Middle frontal gyrus (tissue), 1 donor: ENCODE measurements at regions not wholly inside any gene's neighbourhood (a gene's known extent, or its start where the extent isn't known, plus 50 kb on each side); places are given as distances from the start of the nearest gene placed in this dataset.

Source experiments
- DNase-seq: peaks from one replicate; pipeline ENCODE4 v3.0.0-alpha.2; 2015; ENCODE audit warnings: low spot score; ENCODE audit errors: extremely low spot score

- no peak for DNase-seq
Observed at GRCh38 chr5:3948838-3949237, 353.2 kb downstream of the IRX1 start.

GRCh38 chr5:3954199-3954598 lies 358.6 kb downstream of the IRX1 start:
- DNase-seq: no peak

- DNase-seq: no peak
Observed at GRCh38 chr5:3954633-3955032, 359.0 kb downstream of the IRX1 start.

- no peak for DNase-seq
Observed at GRCh38 chr5:3957658-3958057, 362.0 kb downstream of the IRX1 start.

GRCh38 chr5:3958389-3958788 lies 362.8 kb downstream of the IRX1 start:
- no peak for DNase-seq

- no peak for DNase-seq
Observed at GRCh38 chr5:3962113-3962512, 366.5 kb downstream of the IRX1 start.

- no peak for DNase-seq
Observed at GRCh38 chr5:3963652-3964051, 368.0 kb downstream of the IRX1 start.

GRCh38 chr5:3980156-3980555 lies 384.5 kb downstream of the IRX1 start:
- no peak for DNase-seq

GRCh38 chr5:3987867-3988266 lies 392.2 kb downstream of the IRX1 start:
- no peak for DNase-seq

- no peak for DNase-seq
Observed at GRCh38 chr5:3993856-3994473, 398.3 kb downstream of the IRX1 start.

GRCh38 chr5:3994628-3995027 lies 399.0 kb downstream of the IRX1 start:
- DNase-seq: no peak

- DNase-seq: no peak
Observed at GRCh38 chr5:3995954-3996619, 400.5 kb downstream of the IRX1 start.

GRCh38 chr5:3996707-3997336 lies 401.2 kb downstream of the IRX1 start:
- no peak for DNase-seq

- no peak for DNase-seq
Observed at GRCh38 chr5:3997670-3998069, 402.0 kb downstream of the IRX1 start.

- no peak for DNase-seq
Observed at GRCh38 chr5:3999929-4000328, 404.3 kb downstream of the IRX1 start.

- DNase-seq: no peak
Observed at GRCh38 chr5:4001004-4001403, 405.4 kb downstream of the IRX1 start.

GRCh38 chr5:4001758-4002533 lies 406.3 kb downstream of the IRX1 start:
- no peak for DNase-seq

- DNase-seq: no peak
Observed at GRCh38 chr5:4005335-4005734, 409.7 kb downstream of the IRX1 start.

- no peak for DNase-seq
Observed at GRCh38 chr5:4007001-4007400, 411.4 kb downstream of the IRX1 start.

- DNase-seq: no peak
Observed at GRCh38 chr5:4011943-4012342, 416.3 kb downstream of the IRX1 start.

GRCh38 chr5:4013106-4013898 lies 417.7 kb downstream of the IRX1 start:
- no peak for DNase-seq
